Epidermal melanocyte (primary cell): ENCODE measurements at regions not wholly inside any gene's neighbourhood (a gene's known extent, or its start where the extent isn't known, plus 50 kb on each side); places are given as distances from the start of the nearest gene placed in this dataset.

Experiments
- DNase-seq: peaks from one replicate; pipeline ENCODE4 v3.0.0; 2011; ENCODE audit warnings: low spot score; ENCODE audit not compliant: insufficient read length

GRCh38 chr14:65928995-65929394 lies 516.5 kb downstream of the FUT8 start:
- DNase-seq, result no peak

GRCh38 chr14:65933400-65934069 lies 521.0 kb downstream of the FUT8 start:
- no peak for DNase-seq

GRCh38 chr14:65934070-65934435 lies 521.5 kb downstream of the FUT8 start:
- DNase-seq, result no peak

- no peak for DNase-seq
Observed at GRCh38 chr14:65936342-65936975, 523.9 kb downstream of the FUT8 start.

- DNase-seq, result no peak
Observed at GRCh38 chr14:65937079-65937959, 524.8 kb downstream of the FUT8 start.

GRCh38 chr14:65937960-65938316 lies 525.4 kb downstream of the FUT8 start:
- no peak for DNase-seq

GRCh38 chr14:65938738-65939137 lies 526.2 kb downstream of the FUT8 start:
- no peak for DNase-seq

- no peak for DNase-seq
Observed at GRCh38 chr14:65939184-65939583, 526.7 kb downstream of the FUT8 start.

- no peak for DNase-seq
Observed at GRCh38 chr14:65940056-65940735, 527.7 kb downstream of the FUT8 start.

- no peak for DNase-seq
Observed at GRCh38 chr14:65941091-65941490, 528.6 kb downstream of the FUT8 start.

- no peak for DNase-seq
Observed at GRCh38 chr14:65943150-65943549, 530.6 kb downstream of the FUT8 start.

- no peak for DNase-seq
Observed at GRCh38 chr14:65943916-65944410, 531.4 kb downstream of the FUT8 start.

- DNase-seq, result no peak
Observed at GRCh38 chr14:65945327-65945726, 532.8 kb downstream of the FUT8 start.

- no peak for DNase-seq
Observed at GRCh38 chr14:65946494-65946893, 534.0 kb downstream of the FUT8 start.

GRCh38 chr14:65948302-65948701 lies 535.8 kb downstream of the FUT8 start:
- no peak for DNase-seq

- DNase-seq, result no peak
Observed at GRCh38 chr14:65949711-65950516, 536.3 kb upstream of the CCDC196 start.

- no peak for DNase-seq
Observed at GRCh38 chr14:65954942-65955341, 531.2 kb upstream of the CCDC196 start.

- DNase-seq, result no peak
Observed at GRCh38 chr14:65957631-65958205, 528.5 kb upstream of the CCDC196 start.

- DNase-seq, result no peak
Observed at GRCh38 chr14:65958664-65959562, 527.3 kb upstream of the CCDC196 start.
